Loucy (cell line): ENCODE measurements at regions not wholly inside any gene's neighbourhood (a gene's known extent, or its start where the extent isn't known, plus 50 kb on each side); places are given as distances from the start of the nearest gene placed in this dataset.

Source experiments
- H2AFZ ChIP-seq: fragments of 200-600 bp; sonication (generic); 2 replicates; pipeline ENCODE4 v1.6.0; 2016; ENCODE audit warnings: antibody characterized with exemption, mild to moderate bottlenecking, low read length, moderate library complexity
- H3F3A ChIP-seq: fragments of 200-600 bp; 2 replicates; pipeline ENCODE4 v1.6.0; 2016; ENCODE audit warnings: antibody characterized with exemption, low read depth, mild to moderate bottlenecking
- H3K27me3 ChIP-seq: fragments of 200-600 bp; sonication (generic); 2 replicates; pipeline ENCODE4 v1.6.1; 2014; ENCODE audit warnings: low read length, mild to moderate bottlenecking; ENCODE audit not compliant: insufficient read depth, poor library complexity, severe bottlenecking
- H3K36me3 ChIP-seq: fragments of 200-600 bp; sonication (generic); 2 replicates; pipeline ENCODE4 v1.6.1; 2016; ENCODE audit warnings: low read length; ENCODE audit not compliant: insufficient read depth
- H3K4me1 ChIP-seq: fragments of 200-600 bp; sonication (generic); 2 replicates; pipeline ENCODE4 v1.5.1; 2014; ENCODE audit warnings: low read length, mild to moderate bottlenecking; ENCODE audit not compliant: insufficient read depth, poor library complexity, severe bottlenecking
- H3K4me2 ChIP-seq: fragments of 200-600 bp; sonication (generic); 2 replicates; pipeline ENCODE4 v1.6.0; 2014; ENCODE audit warnings: antibody characterized with exemption, low read length, low read depth, mild to moderate bottlenecking; ENCODE audit not compliant: poor library complexity, severe bottlenecking
- H3K4me3 ChIP-seq: fragments of 200-600 bp; sonication (generic); 2 replicates; pipeline ENCODE4 v1.5.1; 2014; ENCODE audit warnings: low read length, mild to moderate bottlenecking, mixed read lengths; ENCODE audit not compliant: poor library complexity, severe bottlenecking
- H3K79me2 ChIP-seq: fragments of 200-600 bp; sonication (generic); 2 replicates; pipeline ENCODE4 v1.6.1; 2014; ENCODE audit warnings: low read length; ENCODE audit not compliant: insufficient read depth
- H3K9ac ChIP-seq: fragments of 200-600 bp; sonication (generic); 2 replicates; pipeline ENCODE4 v1.6.0; 2014; ENCODE audit warnings: mild to moderate bottlenecking, low read depth, low read length, moderate library complexity; ENCODE audit not compliant: poor library complexity, severe bottlenecking
- H3K9me2 ChIP-seq: fragments of 200-600 bp; sonication (generic); replicated peaks from 2 replicates; pipeline ENCODE4 v1.6.1; 2016; ENCODE audit warnings: low read depth, low read length, mixed read lengths
- H3K9me3 ChIP-seq: fragments of 200-600 bp; sonication (generic); 2 replicates; pipeline ENCODE4 v1.6.1; 2014; ENCODE audit warnings: mild to moderate bottlenecking, antibody characterized with exemption, low read length, low read depth; ENCODE audit not compliant: insufficient read depth
- H4K20me1 ChIP-seq: fragments of 200-600 bp; sonication (generic); 2 replicates; pipeline ENCODE4 v1.6.0; 2014; ENCODE audit warnings: antibody characterized with exemption, low read length, mild to moderate bottlenecking; ENCODE audit not compliant: insufficient read depth, poor library complexity, severe bottlenecking
- CTCF ChIP-seq: fragments of 200-600 bp; sonication (generic); conservative IDR thresholded peaks from 2 replicates; pipeline ENCODE4 v1.5.1; 2014; ENCODE audit warnings: mild to moderate bottlenecking, antibody characterized with exemption, low read length
- EZH2phosphoT487 ChIP-seq: fragments of 200-600 bp; IDR thresholded peaks from 2 replicates; pipeline ENCODE4 v1.6.1; 2018; ENCODE audit warnings: antibody characterized with exemption, mild to moderate bottlenecking, moderate library complexity, borderline replicate concordance

GRCh38 chr18:51653507-51654213, 456.2 kb upstream of the MEX3C start:
- H4K20me1 ChIP-seq, result no peaks in the 10 kb centered on the region
- no peaks in the 10 kb centered on the region for H3K4me1 ChIP-seq
- no peak overlapping the region for H3K4me3 ChIP-seq
- H3K9ac ChIP-seq, result no peak overlapping the region
- no peaks in the 10 kb centered on the region for H3K36me3 ChIP-seq
- no peak overlapping the region for H3K4me2 ChIP-seq
- H3K27me3 ChIP-seq, result no peaks in the 10 kb centered on the region
- H2AFZ ChIP-seq, result no peak overlapping the region
- H3F3A ChIP-seq, result no peaks in the 10 kb centered on the region
- H3K9me2 ChIP-seq, result no peaks in the 10 kb centered on the region
- no peaks in the 10 kb centered on the region for H3K79me2 ChIP-seq
- no peaks in the 10 kb centered on the region for H3K9me3 ChIP-seq
- TF ChIP-seq EZH2phosphoT487 (no peak), CTCF (no peak)

GRCh38 chr18:51654488-51655326, 457.2 kb upstream of the MEX3C start:
- H3K4me1 ChIP-seq, result no peaks in the 10 kb centered on the region
- no peak overlapping the region for H3K4me3 ChIP-seq
- no peak for TF ChIP-seq EZH2phosphoT487
- no peak for TF ChIP-seq CTCF
- H3K4me2 ChIP-seq, result no peak overlapping the region
- no peak overlapping the region for H3K9ac ChIP-seq
- H3K27me3 ChIP-seq, result no peaks in the 10 kb centered on the region
- H3K9me2 ChIP-seq, result no peaks in the 10 kb centered on the region
- no peaks in the 10 kb centered on the region for H3K9me3 ChIP-seq
- H3F3A ChIP-seq, result no peaks in the 10 kb centered on the region
- no peaks in the 10 kb centered on the region for H4K20me1 ChIP-seq
- no peaks in the 10 kb centered on the region for H3K79me2 ChIP-seq
- no peak overlapping the region for H2AFZ ChIP-seq
- no peaks in the 10 kb centered on the region for H3K36me3 ChIP-seq

GRCh38 chr18:51655327-51655698, 457.8 kb upstream of the MEX3C start:
- Histone ChIP-seq H3K79me2 (no peaks in the 10 kb centered on the region), H2AFZ (no peak overlapping the region), H3K27me3 (no peaks in the 10 kb centered on the region), H4K20me1 (no peaks in the 10 kb centered on the region), H3K9ac (no peak overlapping the region), H3K4me3 (no peak overlapping the region), H3K4me1 (no peaks in the 10 kb centered on the region), H3K36me3 (no peaks in the 10 kb centered on the region), H3K9me3 (no peaks in the 10 kb centered on the region), H3F3A (no peaks in the 10 kb centered on the region), H3K9me2 (no peaks in the 10 kb centered on the region), H3K4me2 (no peak overlapping the region)
- TF ChIP-seq EZH2phosphoT487 (no peak), CTCF (no peak)
